Subcutaneous abdominal adipose tissue (tissue), 5 donors: ENCODE measurements at regions not wholly inside any gene's neighbourhood (a gene's known extent, or its start where the extent isn't known, plus 50 kb on each side); places are given as distances from the start of the nearest gene placed in this dataset.

Experiments
- H3K27ac ChIP-seq: one replicate; pipeline ENCODE4 v1.7.0; 2013; ENCODE audit warnings: low read depth, mild to moderate bottlenecking, inconsistent platforms, low read length, moderate library complexity
- H3K27me3 ChIP-seq, 5 donors: one replicate each; pipeline ENCODE4 v1.7.0; 2013; ENCODE audit warnings: low read length in 5 of 5, inconsistent platforms in 1 of 5; ENCODE audit not compliant: control insufficient read depth in 5 of 5, insufficient read depth in 4 of 5
- H3K36me3 ChIP-seq, 5 donors: one replicate each; pipeline ENCODE4 v1.7.0; 2013; ENCODE audit warnings: low read length in 5 of 5; ENCODE audit not compliant: control insufficient read depth in 5 of 5, insufficient read depth in 5 of 5
- H3K4me1 ChIP-seq, 5 donors: one replicate each; pipeline ENCODE4 v1.7.0; 2013; ENCODE audit warnings: low read length in 5 of 5, mild to moderate bottlenecking in 3 of 5, moderate library complexity in 1 of 5; ENCODE audit not compliant: control insufficient read depth in 5 of 5, insufficient read depth in 5 of 5
- H3K4me3 ChIP-seq, 5 donors: one replicate each; pipeline ENCODE4 v1.7.0; 2013; ENCODE audit warnings: low read length in 5 of 5, low read depth in 1 of 5
- H3K9ac ChIP-seq, 5 donors: one replicate each; pipeline ENCODE4 v1.7.0; 2013; ENCODE audit warnings: low read length in 5 of 5, mild to moderate bottlenecking in 4 of 5, moderate library complexity in 3 of 5
- H3K9me3 ChIP-seq, 5 donors: one replicate each; pipeline ENCODE4 v1.7.0; 2013; ENCODE audit warnings: low read length in 5 of 5; ENCODE audit not compliant: control insufficient read depth in 5 of 5
- donor health status: healthy.
- donor health status: healthy.
- donor health status: healthy.
- donor health status: healthy.
- donor health status: healthy.

- Histone ChIP-seq H3K27me3 (no peaks in the 10 kb centered on the region), H3K4me1 (no peaks in the 10 kb centered on the region), H3K4me3 (no peak overlapping the region), H3K27ac (no peak overlapping the region), H3K36me3 (no peaks in the 10 kb centered on the region), H3K9me3 (peaks cover 0 to 4% (median 0%) of the 10 kb centered on the region in 5 donors), H3K9ac (no peak overlapping the region)
Observed at GRCh38 chr1:106620521-106620954, 435.9 kb upstream of the PRMT6 start.

GRCh38 chr1:106621853-106622252, 434.6 kb upstream of the PRMT6 start:
- Histone ChIP-seq H3K4me1 (no peaks in the 10 kb centered on the region), H3K27ac (no peak overlapping the region), H3K4me3 (no peak overlapping the region), H3K9me3 (peaks cover 0 to 4% (median 0%) of the 10 kb centered on the region in 5 donors), H3K9ac (no peak overlapping the region), H3K36me3 (no peaks in the 10 kb centered on the region), H3K27me3 (no peaks in the 10 kb centered on the region)

- Histone ChIP-seq H3K4me3 (no peak overlapping the region), H3K9ac (no peak overlapping the region), H3K9me3 (no peaks in the 10 kb centered on the region), H3K4me1 (no peaks in the 10 kb centered on the region), H3K27ac (no peak overlapping the region), H3K36me3 (no peaks in the 10 kb centered on the region), H3K27me3 (no peaks in the 10 kb centered on the region)
Observed at GRCh38 chr1:106637566-106637965, 418.9 kb upstream of the PRMT6 start.

DNA sequence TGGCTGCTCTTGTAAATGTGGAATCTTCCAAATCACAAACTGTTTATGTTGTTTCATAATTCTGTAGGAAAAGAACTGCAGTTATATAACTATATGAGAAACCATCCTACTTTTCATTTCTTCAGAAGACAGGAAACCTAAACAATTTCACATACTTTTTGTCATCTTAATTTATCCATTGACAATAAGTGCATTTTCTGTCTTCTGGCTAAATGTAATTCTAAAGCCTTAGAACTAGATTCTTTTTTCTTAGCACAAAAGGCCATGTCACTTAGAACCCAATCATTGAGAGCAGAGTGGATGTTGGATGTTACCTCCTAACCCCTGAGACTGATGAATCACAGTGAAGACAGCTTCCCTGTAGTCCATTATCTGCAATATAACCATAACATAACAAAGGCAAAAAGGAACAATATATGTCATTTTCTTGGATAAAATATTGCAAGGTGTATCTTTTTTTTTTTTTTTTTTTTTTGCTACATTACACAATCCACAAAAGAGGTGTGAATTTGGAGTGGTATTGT, 410.2 kb upstream of the PRMT6 start:
- H3K27ac ChIP-seq: no peak overlapping the region
- H3K9me3 ChIP-seq: no peaks in the 10 kb centered on the region
- no peaks in the 10 kb centered on the region for H3K4me1 ChIP-seq
- H3K27me3 ChIP-seq: no peaks in the 10 kb centered on the region
- H3K4me3 ChIP-seq: no peak overlapping the region
- H3K9ac ChIP-seq: no peak overlapping the region
- H3K36me3 ChIP-seq: no peaks in the 10 kb centered on the region

DNA sequence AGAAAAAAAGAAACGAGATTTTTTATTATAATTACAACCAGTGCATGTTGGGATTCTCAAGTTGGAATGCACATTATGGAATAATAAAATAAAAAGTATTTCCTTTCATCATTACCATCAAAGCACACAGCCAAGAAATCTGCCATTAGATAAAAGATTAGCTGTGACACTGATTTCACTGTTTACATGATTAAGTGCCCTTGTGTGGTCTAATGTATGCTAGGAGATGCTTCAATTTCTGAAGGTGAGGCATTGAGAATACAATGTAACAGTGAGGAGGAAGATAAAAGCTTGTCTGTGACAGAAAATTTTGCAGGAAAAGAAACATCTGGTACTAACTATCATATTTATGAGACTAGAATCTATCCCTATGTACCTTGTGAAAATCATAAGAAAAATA, 409.7 kb upstream of the PRMT6 start:
- Histone ChIP-seq H3K27ac (no peak overlapping the region), H3K36me3 (no peaks in the 10 kb centered on the region), H3K4me3 (no peak overlapping the region), H3K4me1 (no peaks in the 10 kb centered on the region), H3K9me3 (no peaks in the 10 kb centered on the region), H3K27me3 (no peaks in the 10 kb centered on the region), H3K9ac (no peak overlapping the region)

- Histone ChIP-seq H3K9me3 (peaks cover 0 to 3% (median 0%) of the 10 kb centered on the region in 5 donors), H3K4me1 (no peaks in the 10 kb centered on the region), H3K36me3 (no peaks in the 10 kb centered on the region), H3K9ac (no peak overlapping the region), H3K27me3 (no peaks in the 10 kb centered on the region), H3K4me3 (no peak overlapping the region), H3K27ac (no peak overlapping the region)
Observed at GRCh38 chr1:106651028-106651762, 405.3 kb upstream of the PRMT6 start.

- H3K4me1 ChIP-seq: no peaks in the 10 kb centered on the region
- H3K9me3 ChIP-seq: peaks cover 0 to 17% (median 9%) of the 10 kb centered on the region in 5 donors
- no peak overlapping the region for H3K9ac ChIP-seq
- no peaks in the 10 kb centered on the region for H3K27me3 ChIP-seq
- no peak overlapping the region for H3K27ac ChIP-seq
- H3K4me3 ChIP-seq: no peak overlapping the region
- H3K36me3 ChIP-seq: no peaks in the 10 kb centered on the region
Observed at GRCh38 chr1:106659490-106660244, 396.8 kb upstream of the PRMT6 start.

DNA sequence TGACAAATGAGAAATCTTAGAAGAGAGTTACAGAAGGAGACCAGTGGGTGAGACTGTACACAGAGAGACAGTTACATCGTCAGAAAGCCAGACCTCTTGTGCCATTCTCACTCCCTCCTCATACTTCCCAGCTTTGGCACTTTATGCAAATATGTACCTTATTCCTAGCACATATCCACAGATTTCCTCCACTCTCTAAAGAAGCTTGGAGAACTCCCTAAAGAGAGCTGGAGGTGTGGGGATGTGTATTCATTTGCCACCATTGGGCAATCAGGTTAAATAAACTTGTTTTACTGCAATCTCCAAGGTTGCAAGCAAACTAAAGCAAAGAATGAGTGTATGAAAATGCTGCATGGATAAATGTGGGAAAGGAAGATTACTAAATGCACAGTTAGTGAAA, 380.9 kb upstream of the PRMT6 start:
- Histone ChIP-seq H3K9ac (no peak overlapping the region), H3K4me1 (peaks cover 2 to 8% (median 8%) of the 10 kb centered on the region in 5 donors), H3K4me3 (no peak overlapping the region), H3K27ac (no peak overlapping the region), H3K27me3 (no peaks in the 10 kb centered on the region), H3K36me3 (no peaks in the 10 kb centered on the region), H3K9me3 (no peaks in the 10 kb centered on the region)

DNA sequence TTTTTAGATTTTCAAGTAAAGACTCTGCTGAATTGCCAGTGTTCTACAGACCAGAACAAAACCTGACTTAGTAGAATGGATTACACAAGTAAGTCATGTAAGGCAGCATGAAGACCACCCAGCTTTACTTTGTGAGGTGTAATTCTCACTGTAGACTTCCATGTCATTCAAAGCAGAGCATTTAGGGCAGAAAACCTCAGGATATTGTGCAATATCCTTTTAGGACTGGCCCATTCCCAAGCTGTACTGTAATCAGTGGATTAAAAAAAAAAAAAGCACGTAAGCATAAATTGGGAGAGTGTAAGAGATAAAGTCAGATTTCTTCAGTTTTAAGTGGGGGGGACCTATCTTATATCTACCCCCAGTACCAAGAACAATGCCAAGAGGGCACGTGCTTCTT, 380.5 kb upstream of the PRMT6 start:
- Histone ChIP-seq H3K27me3 (no peaks in the 10 kb centered on the region), H3K36me3 (no peaks in the 10 kb centered on the region), H3K4me3 (no peak overlapping the region), H3K27ac (no peak overlapping the region), H3K9me3 (no peaks in the 10 kb centered on the region), H3K9ac (no peak overlapping the region), H3K4me1 (peaks cover 2 to 8% (median 8%) of the 10 kb centered on the region in 5 donors)

DNA sequence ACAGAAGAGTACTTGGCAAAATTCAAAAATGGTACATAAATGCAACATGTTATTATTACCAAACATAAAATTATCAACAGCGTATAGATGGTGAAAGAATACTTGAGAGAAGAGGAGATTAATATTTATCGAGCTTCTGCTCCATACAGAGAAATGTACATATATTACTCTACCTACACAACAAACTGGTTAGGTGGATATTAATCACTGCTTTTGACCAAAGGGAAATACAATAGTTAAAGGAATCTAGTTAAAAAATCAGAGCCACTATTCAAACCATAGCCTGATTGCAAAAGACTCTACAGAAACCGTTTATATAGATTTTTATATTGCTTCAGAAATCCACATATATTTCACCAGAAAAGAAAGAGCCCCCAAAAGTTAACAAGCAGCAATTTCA, 379.3 kb upstream of the PRMT6 start:
- Histone ChIP-seq H3K27me3 (no peaks in the 10 kb centered on the region), H3K4me3 (no peak overlapping the region), H3K36me3 (no peaks in the 10 kb centered on the region), H3K9me3 (no peaks in the 10 kb centered on the region), H3K27ac (no peak overlapping the region), H3K9ac (no peak overlapping the region), H3K4me1 (peaks cover 2 to 8% (median 8%) of the 10 kb centered on the region in 5 donors)
